SK-N-SH treated with all-trans-retinoic acid at 6 μM for 48 hours (cell line): ENCODE measurements at regions not wholly inside any gene's neighbourhood (a gene's known extent, or its start where the extent isn't known, plus 50 kb on each side); places are given as distances from the start of the nearest gene placed in this dataset.
A peak's percentile ranks its signal among the peaks of the same experiment; 100 is the strongest.
"Not testable (repeated sequence)": the region's sequence is repeated elsewhere in the genome, so short reads cannot be mapped to it uniquely, and the experiment has no call there.

Experiments
- ATAC-seq: fragments of 200-7000 bp; cut with Tn5 transposase; 3 replicates; pipeline ENCODE4 v1.9.1; 2020; ENCODE audit warnings: mild to moderate bottlenecking, moderate library complexity
- ARNTL ChIP-seq: fragments of 450-650 bp; formaldehyde crosslinking; IDR thresholded peaks from 2 replicates; pipeline ENCODE4 v1.5.0; 2020; ENCODE audit warnings: low read depth, mild to moderate bottlenecking, moderate library complexity, borderline replicate concordance
- BACH2 ChIP-seq: fragments of 250-450 bp; sonication (Bioruptor Pico); IDR thresholded peaks from 2 replicates; pipeline ENCODE4 v1.9.0; 2021; ENCODE audit warnings: mild to moderate bottlenecking, borderline replicate concordance
- CSDC2 ChIP-seq: fragments of 250-450 bp; sonication (Bioruptor Pico); IDR thresholded peaks from 2 replicates; pipeline ENCODE4 v1.5.0; 2020; ENCODE audit warnings: mild to moderate bottlenecking, moderate library complexity
- ESRRG ChIP-seq: fragments of 250-450 bp; sonication (Bioruptor Pico); IDR thresholded peaks from 2 replicates; pipeline ENCODE4 v1.6.1; 2021; ENCODE audit warnings: mild to moderate bottlenecking
- GLIS3 ChIP-seq: fragments of 250-450 bp; sonication (Bioruptor Pico); IDR thresholded peaks from 2 replicates; pipeline ENCODE4 v1.5.0; 2020; ENCODE audit warnings: mild to moderate bottlenecking, moderate library complexity
- ISL1 ChIP-seq: fragments of 250-450 bp; sonication (Bioruptor Pico); IDR thresholded peaks from 2 replicates; pipeline ENCODE4 v2.1.2; 2022; ENCODE audit warnings: mild to moderate bottlenecking, moderate library complexity
- OSR1 ChIP-seq: fragments of 250-450 bp; sonication (Bioruptor Pico); IDR thresholded peaks from 2 replicates; pipeline ENCODE4 v1.8.0; 2022; ENCODE audit warnings: moderate library complexity, mild to moderate bottlenecking, inconsistent platforms
- PPARA ChIP-seq: fragments of 250-450 bp; sonication (Bioruptor Pico); IDR thresholded peaks from 2 replicates; pipeline ENCODE4 v1.5.0; 2020; ENCODE audit warnings: mild to moderate bottlenecking, borderline replicate concordance
- TCF4 ChIP-seq: fragments of 250-450 bp; sonication (Bioruptor Pico); IDR thresholded peaks from 2 replicates; pipeline ENCODE4 v1.8.0; 2021; ENCODE audit warnings: mild to moderate bottlenecking, moderate library complexity, borderline replicate concordance
- TOX ChIP-seq: fragments of 250-450 bp; sonication (Bioruptor Pico); IDR thresholded peaks from 2 replicates; pipeline ENCODE4 v1.8.0; 2021; ENCODE audit warnings: mild to moderate bottlenecking, moderate library complexity, borderline replicate concordance
- ZFP3 ChIP-seq: fragments of 250-450 bp; sonication (Bioruptor Pico); IDR thresholded peaks from 2 replicates; pipeline ENCODE4 v1.5.0; 2020; ENCODE audit warnings: mild to moderate bottlenecking, moderate library complexity
- ZFP30 ChIP-seq: fragments of 450-650 bp; formaldehyde crosslinking; IDR thresholded peaks from 2 replicates; pipeline ENCODE4 v1.5.0; 2022; ENCODE audit warnings: mild to moderate bottlenecking, moderate library complexity
- ZNF565 ChIP-seq: fragments of 450-650 bp; formaldehyde crosslinking; conservative IDR thresholded peaks from 2 replicates; pipeline ENCODE4 v1.5.0; 2020; ENCODE audit warnings: low read depth, mild to moderate bottlenecking, moderate library complexity
- ZNF70 ChIP-seq: fragments of 450-650 bp; formaldehyde crosslinking; IDR thresholded peaks from 2 replicates; pipeline ENCODE4 v1.5.0; 2020; ENCODE audit warnings: mild to moderate bottlenecking, moderate library complexity
- ZNF8 ChIP-seq: fragments of 450-650 bp; formaldehyde crosslinking; IDR thresholded peaks from 2 replicates; pipeline ENCODE4 v1.5.0; 2020; ENCODE audit warnings: mild to moderate bottlenecking, moderate library complexity
- TF ChIP-seq, protein P1 (sequence below): fragments of 250-450 bp; sonication (Bioruptor Pico); IDR thresholded peaks from 2 replicates; pipeline ENCODE4 v1.8.0; 2020; ENCODE audit warnings: mild to moderate bottlenecking, moderate library complexity, borderline replicate concordance
- TF ChIP-seq, protein P2 (sequence below): fragments of 250-450 bp; sonication (Bioruptor Pico); IDR thresholded peaks from 2 replicates; pipeline ENCODE4 v1.5.0; 2020; ENCODE audit warnings: mild to moderate bottlenecking, moderate library complexity
- TF ChIP-seq, protein P3 (sequence below): fragments of 250-450 bp; sonication (Bioruptor Pico); IDR thresholded peaks from 2 replicates; pipeline ENCODE4 v1.8.0; 2021; ENCODE audit warnings: low read depth, mild to moderate bottlenecking, moderate library complexity, borderline replicate concordance
- TF ChIP-seq, protein P4 (sequence below): fragments of 250-450 bp; sonication (Bioruptor Pico); IDR thresholded peaks from 2 replicates; pipeline ENCODE4 v1.5.1; 2021; ENCODE audit warnings: mild to moderate bottlenecking, moderate library complexity
- TF ChIP-seq, protein P5 (sequence below): fragments of 250-450 bp; sonication (Bioruptor Pico); IDR thresholded peaks from 2 replicates; pipeline ENCODE4 v1.5.1; 2020; ENCODE audit warnings: low read depth, mild to moderate bottlenecking, moderate library complexity

DNA sequence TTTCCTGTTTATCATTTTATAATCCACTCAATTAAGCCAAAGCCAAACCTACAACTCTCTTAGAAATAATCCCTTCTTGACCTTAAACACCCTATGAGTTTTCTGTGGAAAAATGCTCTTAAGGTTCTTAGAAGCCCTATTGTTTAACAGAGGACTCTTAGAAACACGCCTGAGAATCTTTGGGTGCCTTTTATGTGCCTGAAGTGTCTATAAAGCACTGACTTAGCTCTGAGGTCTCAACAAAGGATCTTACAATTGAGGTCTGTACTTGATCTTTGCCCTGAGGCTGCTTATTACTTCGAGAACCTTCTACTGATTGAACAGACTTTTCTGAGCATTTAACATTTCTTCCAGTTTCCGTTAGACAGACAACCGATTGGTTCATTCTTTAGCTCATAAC is 353.3 kb upstream of the SORCS1 start:
- TF ChIP-seq ZFP30 (CRISPR knock-in tag) (no peak), ARNTL (CRISPR knock-in tag) (no peak), ZNF8 (CRISPR knock-in tag) (no peak), PPARA (CRISPR knock-in tag) (no peak), ZNF565 (CRISPR knock-in tag) (no peak), ZNF70 (CRISPR knock-in tag) (no peak), TCF4 (CRISPR knock-in tag) (no peak), ESRRG (CRISPR knock-in tag) (no peak)
- TF ChIP-seq, protein P1, sequence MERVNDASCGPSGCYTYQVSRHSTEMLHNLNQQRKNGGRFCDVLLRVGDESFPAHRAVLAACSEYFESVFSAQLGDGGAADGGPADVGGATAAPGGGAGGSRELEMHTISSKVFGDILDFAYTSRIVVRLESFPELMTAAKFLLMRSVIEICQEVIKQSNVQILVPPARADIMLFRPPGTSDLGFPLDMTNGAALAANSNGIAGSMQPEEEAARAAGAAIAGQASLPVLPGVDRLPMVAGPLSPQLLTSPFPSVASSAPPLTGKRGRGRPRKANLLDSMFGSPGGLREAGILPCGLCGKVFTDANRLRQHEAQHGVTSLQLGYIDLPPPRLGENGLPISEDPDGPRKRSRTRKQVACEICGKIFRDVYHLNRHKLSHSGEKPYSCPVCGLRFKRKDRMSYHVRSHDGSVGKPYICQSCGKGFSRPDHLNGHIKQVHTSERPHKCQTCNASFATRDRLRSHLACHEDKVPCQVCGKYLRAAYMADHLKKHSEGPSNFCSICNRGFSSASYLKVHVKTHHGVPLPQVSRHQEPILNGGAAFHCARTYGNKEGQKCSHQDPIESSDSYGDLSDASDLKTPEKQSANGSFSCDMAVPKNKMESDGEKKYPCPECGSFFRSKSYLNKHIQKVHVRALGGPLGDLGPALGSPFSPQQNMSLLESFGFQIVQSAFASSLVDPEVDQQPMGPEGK (CRISPR knock-in tag), result no peak
- TF ChIP-seq, protein P2, sequence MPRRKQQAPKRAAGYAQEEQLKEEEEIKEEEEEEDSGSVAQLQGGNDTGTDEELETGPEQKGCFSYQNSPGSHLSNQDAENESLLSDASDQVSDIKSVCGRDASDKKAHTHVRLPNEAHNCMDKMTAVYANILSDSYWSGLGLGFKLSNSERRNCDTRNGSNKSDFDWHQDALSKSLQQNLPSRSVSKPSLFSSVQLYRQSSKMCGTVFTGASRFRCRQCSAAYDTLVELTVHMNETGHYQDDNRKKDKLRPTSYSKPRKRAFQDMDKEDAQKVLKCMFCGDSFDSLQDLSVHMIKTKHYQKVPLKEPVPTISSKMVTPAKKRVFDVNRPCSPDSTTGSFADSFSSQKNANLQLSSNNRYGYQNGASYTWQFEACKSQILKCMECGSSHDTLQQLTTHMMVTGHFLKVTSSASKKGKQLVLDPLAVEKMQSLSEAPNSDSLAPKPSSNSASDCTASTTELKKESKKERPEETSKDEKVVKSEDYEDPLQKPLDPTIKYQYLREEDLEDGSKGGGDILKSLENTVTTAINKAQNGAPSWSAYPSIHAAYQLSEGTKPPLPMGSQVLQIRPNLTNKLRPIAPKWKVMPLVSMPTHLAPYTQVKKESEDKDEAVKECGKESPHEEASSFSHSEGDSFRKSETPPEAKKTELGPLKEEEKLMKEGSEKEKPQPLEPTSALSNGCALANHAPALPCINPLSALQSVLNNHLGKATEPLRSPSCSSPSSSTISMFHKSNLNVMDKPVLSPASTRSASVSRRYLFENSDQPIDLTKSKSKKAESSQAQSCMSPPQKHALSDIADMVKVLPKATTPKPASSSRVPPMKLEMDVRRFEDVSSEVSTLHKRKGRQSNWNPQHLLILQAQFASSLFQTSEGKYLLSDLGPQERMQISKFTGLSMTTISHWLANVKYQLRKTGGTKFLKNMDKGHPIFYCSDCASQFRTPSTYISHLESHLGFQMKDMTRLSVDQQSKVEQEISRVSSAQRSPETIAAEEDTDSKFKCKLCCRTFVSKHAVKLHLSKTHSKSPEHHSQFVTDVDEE (CRISPR knock-in tag), result no peak
- ATAC-seq, result no peak

DNA sequence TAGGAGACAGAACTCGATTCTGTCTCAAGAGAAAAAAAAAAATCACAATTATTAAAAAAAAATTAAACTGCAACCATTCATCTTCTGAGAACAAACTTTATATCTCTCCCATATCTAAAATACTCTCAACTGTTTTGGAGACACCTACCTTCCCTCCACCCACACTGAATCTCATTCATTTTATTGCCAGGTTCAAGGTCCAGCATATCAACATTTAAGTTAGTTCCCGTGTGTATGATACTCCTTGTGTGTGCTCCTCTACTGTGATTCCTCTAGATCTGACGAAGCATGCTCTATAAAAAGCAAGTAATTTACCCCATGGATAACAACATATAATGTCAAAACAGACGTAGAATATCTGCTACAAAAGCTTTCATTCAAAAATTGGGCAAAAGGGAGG is 351.8 kb upstream of the SORCS1 start:
- no peak for ATAC-seq
- no peak for TF ChIP-seq TOX
- no peak for TF ChIP-seq BACH2 (CRISPR knock-in tag)
- no peak for TF ChIP-seq ZFP3
- TF ChIP-seq, protein P3, sequence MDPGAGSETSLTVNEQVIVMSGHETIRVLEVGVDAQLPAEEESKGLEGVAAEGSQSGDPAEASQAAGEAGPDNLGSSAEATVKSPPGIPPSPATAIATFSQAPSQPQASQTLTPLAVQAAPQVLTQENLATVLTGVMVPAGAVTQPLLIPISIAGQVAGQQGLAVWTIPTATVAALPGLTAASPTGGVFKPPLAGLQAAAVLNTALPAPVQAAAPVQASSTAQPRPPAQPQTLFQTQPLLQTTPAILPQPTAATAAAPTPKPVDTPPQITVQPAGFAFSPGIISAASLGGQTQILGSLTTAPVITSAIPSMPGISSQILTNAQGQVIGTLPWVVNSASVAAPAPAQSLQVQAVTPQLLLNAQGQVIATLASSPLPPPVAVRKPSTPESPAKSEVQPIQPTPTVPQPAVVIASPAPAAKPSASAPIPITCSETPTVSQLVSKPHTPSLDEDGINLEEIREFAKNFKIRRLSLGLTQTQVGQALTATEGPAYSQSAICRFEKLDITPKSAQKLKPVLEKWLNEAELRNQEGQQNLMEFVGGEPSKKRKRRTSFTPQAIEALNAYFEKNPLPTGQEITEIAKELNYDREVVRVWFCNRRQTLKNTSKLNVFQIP (CRISPR knock-in tag), result no peak
- TF ChIP-seq, protein P4, sequence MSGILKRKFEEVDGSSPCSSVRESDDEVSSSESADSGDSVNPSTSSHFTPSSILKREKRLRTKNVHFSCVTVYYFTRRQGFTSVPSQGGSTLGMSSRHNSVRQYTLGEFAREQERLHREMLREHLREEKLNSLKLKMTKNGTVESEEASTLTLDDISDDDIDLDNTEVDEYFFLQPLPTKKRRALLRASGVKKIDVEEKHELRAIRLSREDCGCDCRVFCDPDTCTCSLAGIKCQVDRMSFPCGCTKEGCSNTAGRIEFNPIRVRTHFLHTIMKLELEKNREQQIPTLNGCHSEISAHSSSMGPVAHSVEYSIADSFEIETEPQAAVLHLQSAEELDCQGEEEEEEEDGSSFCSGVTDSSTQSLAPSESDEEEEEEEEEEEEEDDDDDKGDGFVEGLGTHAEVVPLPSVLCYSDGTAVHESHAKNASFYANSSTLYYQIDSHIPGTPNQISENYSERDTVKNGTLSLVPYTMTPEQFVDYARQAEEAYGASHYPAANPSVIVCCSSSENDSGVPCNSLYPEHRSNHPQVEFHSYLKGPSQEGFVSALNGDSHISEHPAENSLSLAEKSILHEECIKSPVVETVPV, result no peak
- TF ChIP-seq PPARA (CRISPR knock-in tag), result no peak

DNA sequence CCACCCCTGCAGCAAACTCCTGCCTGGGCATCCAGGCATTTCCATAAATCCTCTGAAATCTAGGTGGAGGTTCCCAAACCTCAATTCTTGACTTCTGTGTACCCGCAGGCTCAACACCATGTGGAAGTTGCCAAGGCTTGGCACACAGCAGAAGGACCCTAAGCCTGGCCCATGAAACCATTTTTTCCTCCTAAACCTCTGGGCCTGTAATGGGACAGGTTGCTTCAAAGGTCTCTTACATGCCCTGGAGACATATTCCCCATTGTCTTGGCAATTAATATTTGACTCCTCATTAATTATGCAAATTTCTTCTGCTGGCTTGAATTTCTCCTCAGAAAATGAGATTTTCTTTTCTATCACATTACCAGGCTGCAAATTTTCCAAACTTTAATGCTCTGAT is 339.5 kb upstream of the SORCS1 start:
- ATAC-seq, result not testable (repeated sequence)

DNA sequence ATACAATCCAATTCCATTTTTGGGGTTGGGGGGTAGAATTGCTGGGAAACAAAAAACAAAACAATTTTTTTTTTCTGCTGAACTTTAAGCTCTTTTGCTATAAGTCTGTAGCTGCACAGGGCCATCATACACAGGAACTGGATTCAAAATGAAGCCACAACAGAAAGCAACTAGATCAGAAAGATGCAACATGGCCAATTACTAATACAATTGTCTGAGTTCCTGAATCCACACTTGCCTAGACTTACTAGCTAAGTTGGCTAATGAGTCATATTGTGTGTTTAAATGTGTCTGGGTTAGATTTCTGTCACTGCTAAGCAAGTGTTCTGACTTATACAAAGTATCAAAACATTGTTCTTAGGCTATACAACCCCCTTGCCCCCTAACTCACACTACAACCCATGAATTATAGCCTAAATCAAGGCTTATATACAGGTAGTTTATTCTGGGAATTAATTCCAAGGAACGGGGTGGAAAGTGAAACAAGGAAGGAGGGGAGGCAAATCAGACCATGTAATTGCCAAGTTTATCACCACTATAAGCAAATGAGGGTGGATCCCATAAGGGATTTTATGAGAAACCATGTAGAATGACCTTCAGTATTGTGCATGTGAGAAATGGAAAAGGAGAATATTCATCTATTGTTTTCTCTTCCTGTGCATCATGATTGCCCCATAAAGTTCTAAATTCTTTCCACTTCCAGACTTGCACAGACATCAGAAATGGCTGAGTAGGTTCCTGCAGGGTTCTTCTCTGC is 337.9 kb upstream of the SORCS1 start:
- no peak for TF ChIP-seq GLIS3 (CRISPR knock-in tag)
- no peak for TF ChIP-seq ISL1
- TF ChIP-seq OSR1 (CRISPR knock-in tag), result no peak
- no peak for TF ChIP-seq TOX
- TF ChIP-seq ESRRG (CRISPR knock-in tag), result no peak
- no peak for TF ChIP-seq CSDC2 (CRISPR knock-in tag)
- ATAC-seq, result no peak

DNA sequence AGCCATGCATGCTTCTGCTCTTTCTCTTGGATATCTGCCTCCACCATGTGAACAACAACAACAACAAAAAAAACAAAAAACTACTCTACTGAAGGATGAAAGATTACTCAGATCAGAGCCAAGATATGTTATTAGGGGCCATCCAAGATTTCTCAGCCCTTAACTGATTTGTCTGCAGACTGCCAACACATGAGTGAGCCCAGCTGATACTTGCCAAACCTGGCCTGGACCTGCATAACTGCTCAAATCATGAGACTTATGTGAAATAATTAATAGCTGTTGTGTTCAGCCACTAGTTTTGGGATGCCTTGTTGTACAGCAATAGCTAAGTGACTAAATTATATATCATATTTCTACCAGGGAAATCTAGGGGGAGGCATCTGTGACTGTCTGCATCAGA is 334.5 kb upstream of the SORCS1 start:
- peak; percentile 77 for TF ChIP-seq ISL1
- TF ChIP-seq, protein P4, result no peak
- no peak for TF ChIP-seq CSDC2 (CRISPR knock-in tag)
- TF ChIP-seq, protein P5, sequence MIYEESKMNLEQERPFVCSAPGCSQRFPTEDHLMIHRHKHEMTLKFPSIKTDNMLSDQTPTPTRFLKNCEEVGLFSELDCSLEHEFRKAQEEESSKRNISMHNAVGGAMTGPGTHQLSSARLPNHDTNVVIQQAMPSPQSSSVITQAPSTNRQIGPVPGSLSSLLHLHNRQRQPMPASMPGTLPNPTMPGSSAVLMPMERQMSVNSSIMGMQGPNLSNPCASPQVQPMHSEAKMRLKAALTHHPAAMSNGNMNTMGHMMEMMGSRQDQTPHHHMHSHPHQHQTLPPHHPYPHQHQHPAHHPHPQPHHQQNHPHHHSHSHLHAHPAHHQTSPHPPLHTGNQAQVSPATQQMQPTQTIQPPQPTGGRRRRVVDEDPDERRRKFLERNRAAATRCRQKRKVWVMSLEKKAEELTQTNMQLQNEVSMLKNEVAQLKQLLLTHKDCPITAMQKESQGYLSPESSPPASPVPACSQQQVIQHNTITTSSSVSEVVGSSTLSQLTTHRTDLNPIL (CRISPR knock-in tag), result 0 out of 2 replicates have a peak, but pooled peaks have one; percentile 18
- TF ChIP-seq PPARA (CRISPR knock-in tag), result no peak
- no peak for TF ChIP-seq BACH2 (CRISPR knock-in tag)
- TF ChIP-seq, all 23 proteins: peak for 2
- peak; percentile 54 for ATAC-seq
